ENCODE measurements at regions not wholly inside any gene's neighbourhood (a gene's known extent, or its start where the extent isn't known, plus 50 kb on each side); places are given as distances from the start of the nearest gene placed in this dataset.

DNA sequence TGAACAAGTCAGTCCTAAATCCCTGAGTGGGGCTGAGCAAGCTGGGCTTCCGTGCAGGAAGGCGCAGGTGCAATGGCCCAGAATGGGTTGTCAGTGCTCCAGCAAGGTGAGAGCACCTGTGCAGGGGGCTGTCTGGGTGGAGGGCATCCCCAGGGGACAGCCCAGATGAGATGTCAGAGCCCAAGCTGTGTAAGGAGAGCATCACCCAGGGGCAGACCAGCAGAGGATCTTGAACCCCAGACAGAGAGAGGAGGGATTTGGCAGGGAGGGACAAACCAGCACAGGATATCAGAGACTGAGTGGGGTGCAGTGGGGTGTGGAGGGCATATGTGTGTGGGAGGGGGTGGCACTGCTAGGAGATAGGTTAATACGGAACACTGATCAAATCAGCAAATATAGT lies 114.9 kb upstream of the TMEM45B start:
- H2BK15ac ChIP-seq (ENCODE audit: low read length) = no peak overlapping the region
- H2BK120ac ChIP-seq (ENCODE audit: low read depth, low read length) = no peak overlapping the region
- H3K27ac ChIP-seq (replicated peaks; ENCODE audit: low read length) = no peak overlapping the region
- no peak overlapping the region for H2BK12ac ChIP-seq (ENCODE audit: low read length)
- H3K27me3 ChIP-seq (ENCODE audit: control insufficient read depth in 3 of 3, insufficient read depth in 3 of 3, low read depth in 1 of 3, low read length in 3 of 3) = peaks cover 0 to 2% (median 1%) of the 10 kb centered on the region in 3 experiments
- H4K91ac ChIP-seq (ENCODE audit: low read depth, low read length, poor library complexity) = no peak overlapping the region
- H3K36me3 ChIP-seq (replicated peaks in 1 of 2; ENCODE audit: control insufficient read depth in 2 of 2, insufficient read depth in 2 of 2, low read length in 2 of 2) = no peaks in the 10 kb centered on the region
- peaks cover 0 to under 1% of the 10 kb centered on the region in 2 donors for H3K4me1 ChIP-seq (ENCODE audit: control insufficient read depth in 2 of 2, insufficient read depth in 1 of 2, low read depth in 1 of 2, low read length in 2 of 2)
- no peak overlapping the region for H2BK5ac ChIP-seq (ENCODE audit: low read length)
- H3K4me3 ChIP-seq (ENCODE audit: low read length in 2 of 2) = no peak overlapping the region
- no peak overlapping the region for H3K18ac ChIP-seq (ENCODE audit: low read length)
- H3K4ac ChIP-seq (ENCODE audit: low read length) = no peak overlapping the region
- H3K9ac ChIP-seq (ENCODE audit: low read depth, low read length, poor library complexity) = no peak overlapping the region
- no peak overlapping the region for H3K14ac ChIP-seq (ENCODE audit: low read length)
- no peak overlapping the region for H3K4me2 ChIP-seq (ENCODE audit: insufficient read depth, low read length, poor library complexity, severe bottlenecking)
- H3K9me3 ChIP-seq (replicated peaks in 1 of 2; ENCODE audit: control insufficient read depth in 2 of 2, insufficient read depth in 1 of 2, low read depth in 1 of 2, low read length in 2 of 2) = no peaks in the 10 kb centered on the region
- H3K23ac ChIP-seq (ENCODE audit: low read depth, low read length, poor library complexity) = no peak overlapping the region
- no peak for DNase-seq (ENCODE audit: low spot score)
- no peaks in the 10 kb centered on the region for H3K79me1 ChIP-seq (ENCODE audit: low read depth, low read length)
- no peak overlapping the region for H4K8ac ChIP-seq (ENCODE audit: low read depth, low read length)
- H2AK5ac ChIP-seq (ENCODE audit: low read depth, low read length) = no peak overlapping the region
- no peak overlapping the region for H2AFZ ChIP-seq (ENCODE audit: low read length)
- no CpG with 5 or more reads among the region's 3 CpGs for WGBS, 2 donors (ENCODE audit: extremely low coverage in 2 of 2, insufficient read length in 2 of 2, insufficient replicate concordance in 1 of 2)

DNA sequence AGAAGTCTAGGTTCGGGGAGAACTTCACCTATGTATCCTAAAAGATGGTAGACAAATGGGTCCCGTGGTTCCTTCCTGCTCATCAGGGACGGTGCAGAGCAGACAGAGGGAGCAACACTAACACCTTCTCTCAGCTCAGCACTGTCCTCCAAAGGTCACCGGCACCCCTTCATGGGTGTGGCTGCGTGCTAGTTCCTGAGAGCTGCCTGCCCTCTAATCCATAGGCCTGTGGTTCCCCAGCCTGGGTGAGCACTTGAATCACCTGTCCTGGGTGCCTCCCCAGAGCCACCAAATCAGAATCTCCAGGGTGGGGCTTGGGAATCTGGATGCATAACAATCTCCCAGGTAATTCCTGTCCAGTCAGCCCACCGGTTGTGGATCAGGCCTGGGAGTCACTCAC lies 113.9 kb upstream of the TMEM45B start:
- H3K79me1 ChIP-seq (ENCODE audit: low read depth, low read length) = no peaks in the 10 kb centered on the region
- no peak overlapping the region for H3K14ac ChIP-seq (ENCODE audit: low read length)
- no CpG with 5 or more reads among the region's 6 CpGs for WGBS, 2 donors (ENCODE audit: extremely low coverage in 2 of 2, insufficient read length in 2 of 2, insufficient replicate concordance in 1 of 2)
- H3K4me1 ChIP-seq (ENCODE audit: control insufficient read depth in 2 of 2, insufficient read depth in 1 of 2, low read depth in 1 of 2, low read length in 2 of 2) = no peaks in the 10 kb centered on the region
- no peak overlapping the region for H3K4me3 ChIP-seq (ENCODE audit: low read length in 2 of 2)
- H2BK12ac ChIP-seq (ENCODE audit: low read length) = no peak overlapping the region
- no peak overlapping the region for H3K4me2 ChIP-seq (ENCODE audit: insufficient read depth, low read length, poor library complexity, severe bottlenecking)
- no peak overlapping the region for H3K27ac ChIP-seq (replicated peaks; ENCODE audit: low read length)
- H3K9me3 ChIP-seq (replicated peaks in 1 of 2; ENCODE audit: control insufficient read depth in 2 of 2, insufficient read depth in 1 of 2, low read depth in 1 of 2, low read length in 2 of 2) = no peaks in the 10 kb centered on the region
- DNase-seq (ENCODE audit: low spot score) = no peak
- no peak overlapping the region for H4K91ac ChIP-seq (ENCODE audit: low read depth, low read length, poor library complexity)
- no peak overlapping the region for H3K9ac ChIP-seq (ENCODE audit: low read depth, low read length, poor library complexity)
- H3K27me3 ChIP-seq (ENCODE audit: control insufficient read depth in 3 of 3, insufficient read depth in 3 of 3, low read depth in 1 of 3, low read length in 3 of 3) = peaks cover 0 to 2% (median 0%) of the 10 kb centered on the region in 3 experiments
- no peaks in the 10 kb centered on the region for H3K36me3 ChIP-seq (replicated peaks in 1 of 2; ENCODE audit: control insufficient read depth in 2 of 2, insufficient read depth in 2 of 2, low read length in 2 of 2)
- no peak overlapping the region for H3K4ac ChIP-seq (ENCODE audit: low read length)
- no peak overlapping the region for H4K8ac ChIP-seq (ENCODE audit: low read depth, low read length)
- no peak overlapping the region for H2BK15ac ChIP-seq (ENCODE audit: low read length)
- H2AFZ ChIP-seq (ENCODE audit: low read length) = no peak overlapping the region
- H2BK5ac ChIP-seq (ENCODE audit: low read length) = no peak overlapping the region
- no peak overlapping the region for H2AK5ac ChIP-seq (ENCODE audit: low read depth, low read length)
- H3K18ac ChIP-seq (ENCODE audit: low read length) = peak overlapping the region; percentile 49
- no peak overlapping the region for H2BK120ac ChIP-seq (ENCODE audit: low read depth, low read length)
- no peak overlapping the region for H3K23ac ChIP-seq (ENCODE audit: low read depth, low read length, poor library complexity)

DNA sequence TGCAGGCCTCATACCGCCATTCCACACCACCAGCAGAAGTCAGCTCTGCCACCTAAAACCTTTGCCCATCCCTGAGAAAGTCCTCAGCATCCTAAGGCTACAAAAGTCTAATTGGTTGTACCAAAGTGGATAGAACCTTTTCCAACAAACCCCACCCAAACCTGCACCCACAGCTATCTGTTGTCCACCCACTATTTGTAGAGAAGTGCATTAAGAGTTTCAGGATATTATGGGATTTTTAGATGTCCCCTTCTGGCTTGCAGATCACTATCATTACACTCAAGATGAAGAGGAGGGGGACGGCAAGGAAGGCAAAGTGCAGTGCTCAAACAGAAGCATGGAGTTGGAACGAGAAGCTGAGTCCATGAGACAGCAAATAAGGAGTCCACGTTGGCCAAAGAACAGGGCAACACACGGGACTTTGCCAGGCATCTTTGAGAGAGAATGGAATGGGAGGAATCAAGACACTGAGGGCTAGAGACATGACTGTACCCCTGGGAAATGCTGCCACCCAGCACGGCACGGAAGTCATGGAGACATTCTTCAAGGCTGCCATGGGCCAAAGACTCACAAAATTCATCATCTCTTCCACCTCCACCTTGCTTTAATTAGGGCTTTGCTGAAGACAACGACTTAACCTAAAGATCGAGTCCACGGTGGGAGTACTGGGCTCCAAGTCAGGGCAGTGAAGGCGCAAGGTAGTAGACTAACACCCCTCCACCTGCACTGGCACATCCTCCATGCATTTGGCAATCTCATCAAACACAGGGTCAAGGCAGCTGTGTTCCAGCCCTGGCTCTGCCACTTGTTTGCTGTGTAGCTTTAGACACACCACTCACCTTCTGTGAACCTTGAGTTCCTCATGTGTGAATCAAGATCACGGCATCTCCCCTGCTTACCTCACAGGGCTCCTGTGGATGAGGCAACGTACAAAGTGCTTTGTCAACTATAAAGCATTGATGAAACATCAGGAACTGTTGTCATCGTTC lies 112.9 kb upstream of the TMEM45B start:
- no peak overlapping the region for H2AFZ ChIP-seq (ENCODE audit: low read length)
- H3K4me3 ChIP-seq (ENCODE audit: low read length in 2 of 2) = no peak overlapping the region
- DNase-seq (ENCODE audit: low spot score) = no peak
- H4K8ac ChIP-seq (ENCODE audit: low read depth, low read length) = no peak overlapping the region
- no peaks in the 10 kb centered on the region for H3K36me3 ChIP-seq (replicated peaks in 1 of 2; ENCODE audit: control insufficient read depth in 2 of 2, insufficient read depth in 2 of 2, low read length in 2 of 2)
- no peak overlapping the region for H3K23ac ChIP-seq (ENCODE audit: low read depth, low read length, poor library complexity)
- no peaks in the 10 kb centered on the region for H3K9me3 ChIP-seq (replicated peaks in 1 of 2; ENCODE audit: control insufficient read depth in 2 of 2, insufficient read depth in 1 of 2, low read depth in 1 of 2, low read length in 2 of 2)
- no peak overlapping the region for H3K18ac ChIP-seq (ENCODE audit: low read length)
- H3K4ac ChIP-seq (ENCODE audit: low read length) = no peak overlapping the region
- H4K91ac ChIP-seq (ENCODE audit: low read depth, low read length, poor library complexity) = no peak overlapping the region
- H3K4me1 ChIP-seq (ENCODE audit: control insufficient read depth in 2 of 2, insufficient read depth in 1 of 2, low read depth in 1 of 2, low read length in 2 of 2) = no peaks in the 10 kb centered on the region
- H3K4me2 ChIP-seq (ENCODE audit: insufficient read depth, low read length, poor library complexity, severe bottlenecking) = no peak overlapping the region
- H2BK120ac ChIP-seq (ENCODE audit: low read depth, low read length) = no peak overlapping the region
- no peak overlapping the region for H2AK5ac ChIP-seq (ENCODE audit: low read depth, low read length)
- H3K79me1 ChIP-seq (ENCODE audit: low read depth, low read length) = no peaks in the 10 kb centered on the region
- H3K14ac ChIP-seq (ENCODE audit: low read length) = peak overlapping the region; percentile 49
- H2BK15ac ChIP-seq (ENCODE audit: low read length) = no peak overlapping the region
- no CpG with 5 or more reads among the region's 14 CpGs for WGBS, 2 donors (ENCODE audit: extremely low coverage in 2 of 2, insufficient read length in 2 of 2, insufficient replicate concordance in 1 of 2)
- no peak overlapping the region for H3K9ac ChIP-seq (ENCODE audit: low read depth, low read length, poor library complexity)
- peaks cover 0 to 2% (median 0%) of the 10 kb centered on the region in 3 experiments for H3K27me3 ChIP-seq (ENCODE audit: control insufficient read depth in 3 of 3, insufficient read depth in 3 of 3, low read depth in 1 of 3, low read length in 3 of 3)
- H2BK5ac ChIP-seq (ENCODE audit: low read length) = no peak overlapping the region
- no peak overlapping the region for H3K27ac ChIP-seq (replicated peaks; ENCODE audit: low read length)
- H2BK12ac ChIP-seq (ENCODE audit: low read length) = no peak overlapping the region

DNA sequence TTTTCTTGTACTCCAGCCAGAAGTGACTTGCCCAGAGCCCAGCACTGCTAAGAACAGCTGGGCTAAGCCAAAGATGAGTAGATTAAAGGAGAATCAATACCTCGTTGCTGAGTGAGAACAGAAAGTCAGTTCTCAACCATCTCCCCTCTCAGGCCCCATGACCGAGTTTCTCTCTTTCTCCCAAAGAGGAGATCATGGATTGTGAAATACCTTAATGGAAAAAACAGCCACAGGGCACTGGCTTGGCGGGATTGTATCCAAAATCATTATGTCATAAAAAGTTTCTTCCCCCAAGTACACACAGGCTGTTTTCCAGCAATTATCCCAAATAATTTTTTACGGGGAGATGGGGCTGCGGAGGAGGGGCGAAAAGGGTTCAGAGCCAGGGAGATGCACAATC lies 111.8 kb upstream of the TMEM45B start:
- Histone ChIP-seq H3K27ac (replicated peaks; ENCODE audit: low read length) (no peak overlapping the region), H2BK12ac (ENCODE audit: low read length) (no peak overlapping the region)
- no CpG with 5 or more reads among the region's 6 CpGs for WGBS, 2 donors (ENCODE audit: extremely low coverage in 2 of 2, insufficient read length in 2 of 2, insufficient replicate concordance in 1 of 2)

More for the DNA sequence above, 111.8 kb upstream of the TMEM45B start:
- DNase-seq (ENCODE audit: low spot score) = no peak
- Histone ChIP-seq H3K4me1 (ENCODE audit: control insufficient read depth in 2 of 2, insufficient read depth in 1 of 2, low read depth in 1 of 2, low read length in 2 of 2) (no peaks in the 10 kb centered on the region), H3K4me3 (ENCODE audit: low read length in 2 of 2) (no peak overlapping the region), H2BK5ac (ENCODE audit: low read length) (no peak overlapping the region), H3K9ac (ENCODE audit: low read depth, low read length, poor library complexity) (no peak overlapping the region), H3K23ac (ENCODE audit: low read depth, low read length, poor library complexity) (no peak overlapping the region), H4K91ac (ENCODE audit: low read depth, low read length, poor library complexity) (no peak overlapping the region), H3K4me2 (ENCODE audit: insufficient read depth, low read length, poor library complexity, severe bottlenecking) (no peak overlapping the region), H3K9me3 (replicated peaks in 1 of 2; ENCODE audit: control insufficient read depth in 2 of 2, insufficient read depth in 1 of 2, low read depth in 1 of 2, low read length in 2 of 2) (no peaks in the 10 kb centered on the region), H4K8ac (ENCODE audit: low read depth, low read length) (no peak overlapping the region), H3K4ac (ENCODE audit: low read length) (no peak overlapping the region), H3K36me3 (replicated peaks in 1 of 2; ENCODE audit: control insufficient read depth in 2 of 2, insufficient read depth in 2 of 2, low read length in 2 of 2) (no peaks in the 10 kb centered on the region), H3K27me3 (ENCODE audit: control insufficient read depth in 3 of 3, insufficient read depth in 3 of 3, low read depth in 1 of 3, low read length in 3 of 3) (peaks cover 0 to 2% (median 0%) of the 10 kb centered on the region in 3 experiments), H3K79me1 (ENCODE audit: low read depth, low read length) (no peaks in the 10 kb centered on the region), H3K18ac (ENCODE audit: low read length) (no peak overlapping the region), H2AK5ac (ENCODE audit: low read depth, low read length) (no peak overlapping the region), H2AFZ (ENCODE audit: low read length) (no peak overlapping the region), H2BK120ac (ENCODE audit: low read depth, low read length) (no peak overlapping the region), H2BK15ac (ENCODE audit: low read length) (no peak overlapping the region), H3K14ac (ENCODE audit: low read length) (no peak overlapping the region)
